Ovary (tissue), 3 donors: ENCODE measurements at regions not wholly inside any gene's neighbourhood (a gene's known extent, or its start where the extent isn't known, plus 50 kb on each side); places are given as distances from the start of the nearest gene placed in this dataset.

Source experiments
- EP300 ChIP-seq: sonication (generic); formaldehyde crosslinking; IDR thresholded peaks from one replicate; pipeline ENCODE4 v1.6.1; 2017; ENCODE audit warnings: antibody characterized with exemption
- TF ChIP-seq, protein P1 (sequence below), 3 donors: fragments of 450-650 bp in 2 of 3; fragments of 200-600 bp in 1 of 3; IDR thresholded peaks; one replicate each; pipeline versions ENCODE4 v1.5.1 to v1.8.0; 2016 to 2022; ENCODE audit warnings: antibody characterized with exemption in 3 of 3, mild to moderate bottlenecking in 1 of 3
- donor health status: DM: no; HTN: no; CAD: no.

DNA sequence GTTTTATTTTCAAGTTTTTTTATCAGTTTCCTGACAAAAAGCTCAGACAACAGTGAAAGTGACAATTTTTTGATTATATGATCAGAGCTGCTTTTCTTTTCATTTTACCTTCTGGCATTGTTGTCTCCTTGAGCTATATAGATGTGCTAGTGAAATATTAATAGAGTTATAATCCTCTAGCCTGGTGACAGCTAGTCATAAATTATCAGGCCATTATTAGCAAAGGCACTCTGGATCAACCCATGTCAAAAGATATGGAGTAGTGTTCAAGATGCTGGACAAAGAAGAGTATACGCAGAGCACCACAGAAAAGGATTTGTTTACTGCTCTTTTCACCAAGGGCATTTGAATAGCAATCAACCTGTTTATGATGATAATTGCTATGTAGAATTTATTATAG is 1230.1 kb downstream of the HACE1 start:
- TF ChIP-seq EP300: no peak
- TF ChIP-seq, protein P1, sequence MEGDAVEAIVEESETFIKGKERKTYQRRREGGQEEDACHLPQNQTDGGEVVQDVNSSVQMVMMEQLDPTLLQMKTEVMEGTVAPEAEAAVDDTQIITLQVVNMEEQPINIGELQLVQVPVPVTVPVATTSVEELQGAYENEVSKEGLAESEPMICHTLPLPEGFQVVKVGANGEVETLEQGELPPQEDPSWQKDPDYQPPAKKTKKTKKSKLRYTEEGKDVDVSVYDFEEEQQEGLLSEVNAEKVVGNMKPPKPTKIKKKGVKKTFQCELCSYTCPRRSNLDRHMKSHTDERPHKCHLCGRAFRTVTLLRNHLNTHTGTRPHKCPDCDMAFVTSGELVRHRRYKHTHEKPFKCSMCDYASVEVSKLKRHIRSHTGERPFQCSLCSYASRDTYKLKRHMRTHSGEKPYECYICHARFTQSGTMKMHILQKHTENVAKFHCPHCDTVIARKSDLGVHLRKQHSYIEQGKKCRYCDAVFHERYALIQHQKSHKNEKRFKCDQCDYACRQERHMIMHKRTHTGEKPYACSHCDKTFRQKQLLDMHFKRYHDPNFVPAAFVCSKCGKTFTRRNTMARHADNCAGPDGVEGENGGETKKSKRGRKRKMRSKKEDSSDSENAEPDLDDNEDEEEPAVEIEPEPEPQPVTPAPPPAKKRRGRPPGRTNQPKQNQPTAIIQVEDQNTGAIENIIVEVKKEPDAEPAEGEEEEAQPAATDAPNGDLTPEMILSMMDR (IDR thresholded peaks at IDR 0.05): no peak
